ENCODE measurements at regions not wholly inside any gene's neighbourhood (a gene's known extent, or its start where the extent isn't known, plus 50 kb on each side); places are given as distances from the start of the nearest gene placed in this dataset.

- H3K27me3 ChIP-seq = no peaks in the 10 kb centered on the region
- H3K4me3 ChIP-seq = no peak overlapping the region
- 60 to 80% (median 65%) methylated on average over 1 of the region's 1 CpG for WGBS, 4 donors
- no peak for DNase-seq
- H3K27ac ChIP-seq = no peak overlapping the region
- H3K9me3 ChIP-seq (replicated peaks in 1 of 3) = no peaks in the 10 kb centered on the region
- H3K36me3 ChIP-seq (replicated peaks in 1 of 2) = no peaks in the 10 kb centered on the region
- H3K4me1 ChIP-seq (replicated peaks in 1 of 2) = no peaks in the 10 kb centered on the region
- no peak for TF ChIP-seq POLR2A (IDR thresholded peaks at IDR 0.05)
- TF ChIP-seq, protein P1, sequence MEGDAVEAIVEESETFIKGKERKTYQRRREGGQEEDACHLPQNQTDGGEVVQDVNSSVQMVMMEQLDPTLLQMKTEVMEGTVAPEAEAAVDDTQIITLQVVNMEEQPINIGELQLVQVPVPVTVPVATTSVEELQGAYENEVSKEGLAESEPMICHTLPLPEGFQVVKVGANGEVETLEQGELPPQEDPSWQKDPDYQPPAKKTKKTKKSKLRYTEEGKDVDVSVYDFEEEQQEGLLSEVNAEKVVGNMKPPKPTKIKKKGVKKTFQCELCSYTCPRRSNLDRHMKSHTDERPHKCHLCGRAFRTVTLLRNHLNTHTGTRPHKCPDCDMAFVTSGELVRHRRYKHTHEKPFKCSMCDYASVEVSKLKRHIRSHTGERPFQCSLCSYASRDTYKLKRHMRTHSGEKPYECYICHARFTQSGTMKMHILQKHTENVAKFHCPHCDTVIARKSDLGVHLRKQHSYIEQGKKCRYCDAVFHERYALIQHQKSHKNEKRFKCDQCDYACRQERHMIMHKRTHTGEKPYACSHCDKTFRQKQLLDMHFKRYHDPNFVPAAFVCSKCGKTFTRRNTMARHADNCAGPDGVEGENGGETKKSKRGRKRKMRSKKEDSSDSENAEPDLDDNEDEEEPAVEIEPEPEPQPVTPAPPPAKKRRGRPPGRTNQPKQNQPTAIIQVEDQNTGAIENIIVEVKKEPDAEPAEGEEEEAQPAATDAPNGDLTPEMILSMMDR (IDR thresholded peaks at IDR 0.05) = no peak
- intact Hi-C loops (cut with DNase I) = no loop called here
Measured at GRCh38 chr6:68046756-68047155, 588.3 kb upstream of the ADGRB3 start.

DNA sequence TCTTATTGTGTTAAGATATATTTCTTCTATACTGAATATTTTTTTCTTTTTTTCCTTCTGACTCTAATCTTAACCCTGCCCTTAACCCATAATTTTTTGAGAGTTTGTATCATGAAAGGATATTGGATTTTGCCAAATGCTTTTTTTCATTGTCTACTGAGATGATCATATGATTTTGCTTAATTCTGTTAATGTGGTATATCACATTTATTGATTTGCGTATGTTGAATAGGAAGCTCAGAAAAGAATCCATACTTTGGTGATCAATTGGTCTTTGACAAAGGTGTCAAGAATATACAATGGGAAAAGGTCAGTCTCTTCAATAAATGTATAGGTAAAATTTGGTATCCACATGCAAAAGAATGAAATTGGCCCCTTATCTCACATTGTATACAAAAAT is 588.8 kb upstream of the ADGRB3 start:
- 82 to 97% (median 93%) methylated on average over 1 of the region's 1 CpG for WGBS, 4 donors
- DNase-seq = no peak
- no peaks in the 10 kb centered on the region for H3K4me1 ChIP-seq (replicated peaks in 1 of 2)
- no peaks in the 10 kb centered on the region for H3K9me3 ChIP-seq (replicated peaks in 1 of 3)
- no peak for TF ChIP-seq POLR2A (IDR thresholded peaks at IDR 0.05)
- TF ChIP-seq, protein P1 (IDR thresholded peaks at IDR 0.05) = no peak
- H3K27ac ChIP-seq = no peak overlapping the region
- H3K4me3 ChIP-seq = no peak overlapping the region
- H3K36me3 ChIP-seq (replicated peaks in 1 of 2) = no peaks in the 10 kb centered on the region
- intact Hi-C loops (cut with DNase I) = no loop called here
- H3K27me3 ChIP-seq = no peaks in the 10 kb centered on the region

GRCh38 chr6:68045193-68045592 is 589.9 kb upstream of the ADGRB3 start:
- no peak for DNase-seq
- H3K9me3 ChIP-seq (replicated peaks in 1 of 3) = no peaks in the 10 kb centered on the region
- TF ChIP-seq, protein P1 (IDR thresholded peaks at IDR 0.05) = no peak
- no peak for TF ChIP-seq POLR2A (IDR thresholded peaks at IDR 0.05)
- intact Hi-C loops (cut with DNase I) = no loop called here
- no peak overlapping the region for H3K4me3 ChIP-seq
- 70 to 83% (median 79%) methylated on average over 4 of the region's 4 CpGs for WGBS, 4 donors
- no peaks in the 10 kb centered on the region for H3K27me3 ChIP-seq
- no peaks in the 10 kb centered on the region for H3K36me3 ChIP-seq (replicated peaks in 1 of 2)
- H3K4me1 ChIP-seq (replicated peaks in 1 of 2) = no peaks in the 10 kb centered on the region
- no peak overlapping the region for H3K27ac ChIP-seq

GRCh38 chr6:68044264-68044663 is 590.8 kb upstream of the ADGRB3 start:
- intact Hi-C loops (cut with DNase I) = no loop called here
- Histone ChIP-seq H3K27me3 (no peaks in the 10 kb centered on the region), H3K4me1 (replicated peaks in 1 of 2) (no peaks in the 10 kb centered on the region), H3K36me3 (replicated peaks in 1 of 2) (no peaks in the 10 kb centered on the region), H3K9me3 (replicated peaks in 1 of 3) (no peaks in the 10 kb centered on the region), H3K27ac (no peak overlapping the region), H3K4me3 (no peak overlapping the region)
- TF ChIP-seq, protein P1 (IDR thresholded peaks at IDR 0.05) = no peak
- no peak for TF ChIP-seq POLR2A (IDR thresholded peaks at IDR 0.05)
- DNase-seq = no peak

GRCh38 chr6:68043122-68043398 is 592.0 kb upstream of the ADGRB3 start:
- Histone ChIP-seq H3K36me3 (replicated peaks in 1 of 2) (no peaks in the 10 kb centered on the region), H3K27me3 (no peaks in the 10 kb centered on the region), H3K4me1 (replicated peaks in 1 of 2) (no peaks in the 10 kb centered on the region), H3K4me3 (no peak overlapping the region), H3K27ac (no peak overlapping the region), H3K9me3 (replicated peaks in 1 of 3) (no peaks in the 10 kb centered on the region)
- TF ChIP-seq, protein P1 (IDR thresholded peaks at IDR 0.05) = no peak
- TF ChIP-seq POLR2A (IDR thresholded peaks at IDR 0.05) = no peak
- DNase-seq = no peak
- intact Hi-C loops (cut with DNase I) = no loop called here
